K562 (cell line): ENCODE measurements at regions not wholly inside any gene's neighbourhood (a gene's known extent, or its start where the extent isn't known, plus 50 kb on each side); places are given as distances from the start of the nearest gene placed in this dataset.

ENCODE experiments used
- ATAC-seq: fragments of 200-7000 bp; cut with Tn5 transposase; 3 replicates; pipeline ENCODE4 v1.9.1; 2020; ENCODE audit warnings: moderate library complexity
- BruUV-seq: library from RNA; stranded (reverse); fragments of 400-500 nt; replicated peaks from 2 replicates; lab custom pipeline; 2021; lab: Mats Ljungman, UMichigan
- CTCF ChIA-PET: fragments of 300-600 bp; formaldehyde crosslinking; extraction: SDS; loops from one replicate; lab custom pipeline; 2021; ENCODE audit warnings: low intra/inter-chr PET ratio; lab: Yijun Ruan, JAX
- POLR2A ChIA-PET: fragments of 300-600, 350-650 bp; sonication (Branson Sonifier 250); formaldehyde crosslinking; extraction: SDS; loops from one replicate; lab custom pipeline; 2021; ENCODE audit warnings: antibody characterized with exemption, inconsistent platforms; lab: Yijun Ruan, JAX
- DNase-seq, 4 experiments: peaks; one replicate each; pipeline versions ENCODE4 v3.0.0 to v3.0.0-alpha.2; 2011 to 2018; ENCODE audit warnings: low spot score in 3 of 4, mixed read lengths in 3 of 4; ENCODE audit errors: extremely low read depth in 1 of 4
- FAIRE-seq: peaks from 2 replicates; lab custom pipeline; 2011; peaks lifted over from hg19 to GRCh38; lab: Jason Lieb, UNC
- H2AFZ ChIP-seq: 2 replicates; pipeline ENCODE4 v1.6.0; 2011; ENCODE audit warnings: low read depth, low read length, control low read depth, inconsistent platforms
- H3K27ac ChIP-seq: fragments of 200-600 bp; 3 replicates; pipeline ENCODE4 v1.8.0; 2011; ENCODE audit warnings: low read depth, mild to moderate bottlenecking, control low read depth, inconsistent platforms, low read length, moderate library complexity, mixed read lengths; ENCODE audit errors: extremely low read depth
- H3K27me3 ChIP-seq, 2 experiments: fragments of 300-600 bp in 1 of 2; 2 replicates in 1 of 2; 3 replicates in 1 of 2; pipeline versions ENCODE4 v1.6.0 to v1.8.0; 2011; ENCODE audit warnings: inconsistent platforms in 2 of 2, low read length in 2 of 2, mild to moderate bottlenecking in 1 of 2, mixed read lengths in 1 of 2, moderate library complexity in 1 of 2; ENCODE audit not compliant: control insufficient read depth in 2 of 2, insufficient read depth in 2 of 2
- H3K36me3 ChIP-seq: fragments of 300-600 bp; 3 replicates; pipeline ENCODE4 v1.8.0; 2011; ENCODE audit warnings: mild to moderate bottlenecking, low read length, inconsistent platforms; ENCODE audit not compliant: control insufficient read depth, insufficient read depth
- H3K4me1 ChIP-seq, 2 experiments: fragments of 200-600 bp in 1 of 2; replicated peaks in 1 of 2; 2 replicates in 1 of 2; 3 replicates in 1 of 2; pipeline versions ENCODE4 v1.5.1 to v1.8.0; 2011; ENCODE audit warnings: inconsistent platforms in 2 of 2, low read length in 2 of 2, mild to moderate bottlenecking in 1 of 2, mixed read lengths in 1 of 2, moderate library complexity in 1 of 2; ENCODE audit not compliant: control insufficient read depth in 2 of 2, insufficient read depth in 2 of 2
- H3K4me2 ChIP-seq: 2 replicates; pipeline ENCODE4 v1.6.1; 2011; ENCODE audit warnings: low read length, control low read depth, inconsistent platforms, mixed read lengths; ENCODE audit not compliant: insufficient read depth
- H3K4me3 ChIP-seq: fragments of 200-600 bp; sonication (generic), shearing (Covaris generic); 2 replicates; pipeline ENCODE4 v1.5.1; 2016; ENCODE audit warnings: control low read depth, inconsistent platforms
- H3K79me2 ChIP-seq: fragments of 200-600 bp; 3 replicates; pipeline ENCODE4 v1.8.0; 2011; ENCODE audit warnings: low read length, inconsistent platforms; ENCODE audit not compliant: control insufficient read depth, insufficient read depth
- H3K9ac ChIP-seq, 2 experiments: 2 replicates each; pipeline versions ENCODE4 v1.6.0 to v1.6.1; 2011; ENCODE audit warnings: low read depth in 2 of 2, low read length in 2 of 2, control low read depth in 1 of 2, inconsistent platforms in 1 of 2, mild to moderate bottlenecking in 1 of 2, mixed read lengths in 1 of 2; ENCODE audit not compliant: insufficient read depth in 1 of 2
- H3K9me1 ChIP-seq: one replicate; pipeline ENCODE4 v1.6.0; 2011; ENCODE audit warnings: inconsistent platforms, mild to moderate bottlenecking, low read length, moderate library complexity; ENCODE audit not compliant: control insufficient read depth, insufficient read depth
- H3K9me3 ChIP-seq: replicated peaks from 2 replicates; pipeline ENCODE4 v1.5.1; 2011; ENCODE audit warnings: low read depth, low read length, inconsistent platforms; ENCODE audit not compliant: control insufficient read depth, insufficient read depth
- H4K20me1 ChIP-seq: replicated peaks from 2 replicates; pipeline ENCODE4 v1.6.1; 2011; ENCODE audit warnings: low read length, inconsistent platforms, mixed read lengths; ENCODE audit not compliant: control insufficient read depth, insufficient read depth
- KDM1A ChIP-seq, 2 experiments: fragments of 450-650 bp; IDR thresholded peaks; 2 replicates each; pipeline ENCODE4 v1.6.1; 2016; ENCODE audit warnings: mild to moderate bottlenecking in 2 of 2
- SREBF1 ChIP-seq: fragments of 150-350 bp; IDR thresholded peaks from 2 replicates; pipeline ENCODE4 v1.6.1; 2014; ENCODE audit warnings: antibody characterized with exemption, low read depth, low read length, borderline replicate concordance
- WGBS: fragments of 100-300 bp; shearing (Covaris generic); methylation state at CpG from one replicate; pipeline ENCODE4 v1.1.6; 2016; ENCODE audit warnings: low coverage, mixed read lengths; ENCODE audit not compliant: insufficient coverage; ENCODE audit errors: missing lambda C conversion rate; 5-methylcytosine and 5-hydroxymethylcytosine counted together
- in situ Hi-C: fragments of 300-500 bp; cut with MboI; formaldehyde crosslinking; loops from 4 replicates; pipeline ENCODE4 v1.15.0; 2018; ENCODE audit warnings: inconsistent platforms, mixed read lengths
- intact Hi-C: fragments of 100-400 bp; cut with micrococcal nuclease; formaldehyde crosslinking; loops from 2 replicates; pipeline ENCODE4 v1.14.2; 2022
- TF ChIP-seq, protein P1 (sequence below): fragments of 250-450 bp; sonication (Bioruptor Pico); IDR thresholded peaks from 2 replicates; pipeline ENCODE4 v1.4.0; 2020; ENCODE audit warnings: mild to moderate bottlenecking, moderate library complexity
- TF ChIP-seq, protein P2 (sequence below): fragments of 250-450 bp; sonication (Bioruptor Pico); IDR thresholded peaks from 2 replicates; pipeline ENCODE4 v1.5.0; 2021

DNA sequence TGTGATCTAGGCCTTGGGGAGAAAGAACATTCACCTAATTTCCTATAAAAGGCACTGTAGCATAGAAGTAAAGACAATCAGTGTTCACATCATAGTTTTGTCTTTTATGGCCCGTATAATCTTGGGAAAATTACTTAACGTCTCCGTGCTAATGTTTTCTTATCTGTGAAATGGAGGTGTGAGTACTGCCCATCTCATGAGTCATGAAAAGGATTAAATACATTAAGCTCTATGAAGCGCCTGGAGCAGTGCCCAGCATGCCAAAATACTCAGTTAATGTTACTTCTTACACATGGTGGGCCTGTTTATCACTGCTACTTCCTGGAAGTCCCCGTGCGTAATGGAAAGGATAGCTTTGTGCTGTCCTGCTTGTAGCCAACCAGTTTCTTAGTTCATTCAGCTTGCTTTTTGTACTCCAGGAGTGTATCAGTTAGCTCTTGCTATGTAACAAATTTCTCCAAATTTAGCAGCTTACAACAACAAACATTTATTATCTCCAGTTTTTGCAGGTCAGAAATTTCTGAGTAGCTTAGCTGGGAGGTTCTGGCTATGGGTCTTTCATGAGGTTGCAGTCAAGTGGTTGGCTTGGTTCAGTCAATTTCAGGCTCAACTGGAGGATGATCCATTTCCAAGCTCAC lies 103.6 kb upstream of the BMP2 start:
- Histone ChIP-seq H3K9me1 (no peaks in the 10 kb centered on the region), H3K27ac (no peak overlapping the region), H3K27me3 (no peaks in the 10 kb centered on the region), H2AFZ (no peak overlapping the region), H3K9me3 (no peaks in the 10 kb centered on the region), H3K9ac (no peak overlapping the region), H3K4me3 (no peak overlapping the region), H3K4me2 (no peak overlapping the region), H3K36me3 (no peaks in the 10 kb centered on the region), H3K79me2 (no peaks in the 10 kb centered on the region), H4K20me1 (no peaks in the 10 kb centered on the region), H3K4me1 (no peaks in the 10 kb centered on the region)
- WGBS: 0% methylated on average over 6 of the region's 6 CpGs
- DNase-seq (no peak), ATAC-seq (no peak), FAIRE-seq (no peak)
- POLR2A ChIA-PET: no interaction called here
- in situ Hi-C loops (no loop called here), intact Hi-C loops (no loop called here)
- TF ChIP-seq KDM1A (IDR thresholded peaks at IDR 0.05) (no peak), SREBF1 (no peak)
- TF ChIP-seq, protein P1, sequence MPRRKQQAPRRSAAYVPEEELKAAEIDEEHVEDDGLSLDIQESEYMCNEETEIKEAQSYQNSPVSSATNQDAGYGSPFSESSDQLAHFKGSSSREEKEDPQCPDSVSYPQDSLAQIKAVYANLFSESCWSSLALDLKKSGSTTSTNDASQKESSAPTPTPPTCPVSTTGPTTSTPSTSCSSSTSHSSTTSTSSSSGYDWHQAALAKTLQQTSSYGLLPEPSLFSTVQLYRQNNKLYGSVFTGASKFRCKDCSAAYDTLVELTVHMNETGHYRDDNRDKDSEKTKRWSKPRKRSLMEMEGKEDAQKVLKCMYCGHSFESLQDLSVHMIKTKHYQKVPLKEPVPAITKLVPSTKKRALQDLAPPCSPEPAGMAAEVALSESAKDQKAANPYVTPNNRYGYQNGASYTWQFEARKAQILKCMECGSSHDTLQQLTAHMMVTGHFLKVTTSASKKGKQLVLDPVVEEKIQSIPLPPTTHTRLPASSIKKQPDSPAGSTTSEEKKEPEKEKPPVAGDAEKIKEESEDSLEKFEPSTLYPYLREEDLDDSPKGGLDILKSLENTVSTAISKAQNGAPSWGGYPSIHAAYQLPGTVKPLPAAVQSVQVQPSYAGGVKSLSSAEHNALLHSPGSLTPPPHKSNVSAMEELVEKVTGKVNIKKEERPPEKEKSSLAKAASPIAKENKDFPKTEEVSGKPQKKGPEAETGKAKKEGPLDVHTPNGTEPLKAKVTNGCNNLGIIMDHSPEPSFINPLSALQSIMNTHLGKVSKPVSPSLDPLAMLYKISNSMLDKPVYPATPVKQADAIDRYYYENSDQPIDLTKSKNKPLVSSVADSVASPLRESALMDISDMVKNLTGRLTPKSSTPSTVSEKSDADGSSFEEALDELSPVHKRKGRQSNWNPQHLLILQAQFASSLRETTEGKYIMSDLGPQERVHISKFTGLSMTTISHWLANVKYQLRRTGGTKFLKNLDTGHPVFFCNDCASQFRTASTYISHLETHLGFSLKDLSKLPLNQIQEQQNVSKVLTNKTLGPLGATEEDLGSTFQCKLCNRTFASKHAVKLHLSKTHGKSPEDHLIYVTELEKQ: no peak
- TF ChIP-seq, protein P2, sequence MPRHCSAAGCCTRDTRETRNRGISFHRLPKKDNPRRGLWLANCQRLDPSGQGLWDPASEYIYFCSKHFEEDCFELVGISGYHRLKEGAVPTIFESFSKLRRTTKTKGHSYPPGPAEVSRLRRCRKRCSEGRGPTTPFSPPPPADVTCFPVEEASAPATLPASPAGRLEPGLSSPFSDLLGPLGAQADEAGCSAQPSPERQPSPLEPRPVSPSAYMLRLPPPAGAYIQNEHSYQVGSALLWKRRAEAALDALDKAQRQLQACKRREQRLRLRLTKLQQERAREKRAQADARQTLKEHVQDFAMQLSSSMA (CRISPR knock-in tag): no peak
- CTCF ChIA-PET: no interaction called here
- no TSS peak for BruUV-seq
